Prostate gland (tissue), 2 donors: ENCODE measurements at regions not wholly inside any gene's neighbourhood (a gene's known extent, or its start where the extent isn't known, plus 50 kb on each side); places are given as distances from the start of the nearest gene placed in this dataset.

ENCODE experiments used
- CTCF ChIP-seq, 4 experiments: fragments of 200-600 bp in 2 of 4; fragments of 450-650 bp in 2 of 4; sonication (generic) in 2 of 4; IDR thresholded peaks; 1 replicate in 3 of 4; 2 replicates in 1 of 4; pipeline ENCODE4 v1.5.1; 2016 to 2019; ENCODE audit warnings: antibody characterized with exemption in 4 of 4, mild to moderate bottlenecking in 2 of 4, moderate library complexity in 2 of 4
- POLR2A ChIP-seq: fragments of 450-650 bp; IDR thresholded peaks from one replicate; pipeline ENCODE4 v1.6.1; 2016; ENCODE audit warnings: antibody characterized with exemption, mild to moderate bottlenecking

- no peak for TF ChIP-seq CTCF (IDR thresholded peaks at IDR 0.05)
- TF ChIP-seq POLR2A, result no peak
Measured at GRCh38 chr13:75960538-75960994, 324.4 kb downstream of the LMO7 start.
